ENCODE measurements at regions not wholly inside any gene's neighbourhood (a gene's known extent, or its start where the extent isn't known, plus 50 kb on each side); places are given as distances from the start of the nearest gene placed in this dataset.

GRCh38 chr1:57520743-57521515 is 97.1 kb upstream of the DAB1 start:
- H3K9me3 ChIP-seq, result no peaks in the 10 kb centered on the region
- no peak overlapping the region for H3K27ac ChIP-seq
- no peak for DNase-seq
- no peaks in the 10 kb centered on the region for H3K4me1 ChIP-seq
- H3K36me3 ChIP-seq, result no peaks in the 10 kb centered on the region
- no peaks in the 10 kb centered on the region for H3K27me3 ChIP-seq
- no peak for TF ChIP-seq CTCF (IDR thresholded peaks at IDR 0.05)
- H3K4me3 ChIP-seq, result no peak overlapping the region
- intact Hi-C loops (cut with DNase I; ENCODE audit: low total_unique reads), result no loop called here

DNA sequence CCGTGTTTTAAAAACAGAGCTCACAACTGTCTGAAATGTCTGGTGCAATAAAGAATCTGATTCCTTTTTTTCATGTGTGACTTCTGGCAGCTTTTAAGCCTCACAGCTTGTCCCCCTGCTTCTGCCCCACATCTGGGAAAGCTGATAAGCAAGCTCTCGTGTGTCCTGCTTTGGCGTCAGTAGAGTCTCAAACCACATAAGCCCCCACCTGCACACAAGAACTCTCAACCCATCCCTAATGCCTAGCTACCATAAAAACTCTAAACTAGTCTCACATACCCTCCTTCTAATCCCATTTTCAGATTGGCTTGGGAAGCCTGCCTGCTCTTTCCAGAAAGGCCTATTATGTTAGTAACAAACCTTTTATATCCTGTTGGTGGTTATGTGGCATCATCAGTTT is 94.6 kb upstream of the DAB1 start:
- no peaks in the 10 kb centered on the region for H3K36me3 ChIP-seq
- no peaks in the 10 kb centered on the region for H3K27me3 ChIP-seq
- no peak for TF ChIP-seq CTCF (IDR thresholded peaks at IDR 0.05)
- H3K4me1 ChIP-seq, result no peaks in the 10 kb centered on the region
- no peak overlapping the region for H3K4me3 ChIP-seq
- no peak overlapping the region for H3K27ac ChIP-seq
- DNase-seq, result no peak
- intact Hi-C loops (cut with DNase I; ENCODE audit: low total_unique reads), result no loop called here
- no peaks in the 10 kb centered on the region for H3K9me3 ChIP-seq

DNA sequence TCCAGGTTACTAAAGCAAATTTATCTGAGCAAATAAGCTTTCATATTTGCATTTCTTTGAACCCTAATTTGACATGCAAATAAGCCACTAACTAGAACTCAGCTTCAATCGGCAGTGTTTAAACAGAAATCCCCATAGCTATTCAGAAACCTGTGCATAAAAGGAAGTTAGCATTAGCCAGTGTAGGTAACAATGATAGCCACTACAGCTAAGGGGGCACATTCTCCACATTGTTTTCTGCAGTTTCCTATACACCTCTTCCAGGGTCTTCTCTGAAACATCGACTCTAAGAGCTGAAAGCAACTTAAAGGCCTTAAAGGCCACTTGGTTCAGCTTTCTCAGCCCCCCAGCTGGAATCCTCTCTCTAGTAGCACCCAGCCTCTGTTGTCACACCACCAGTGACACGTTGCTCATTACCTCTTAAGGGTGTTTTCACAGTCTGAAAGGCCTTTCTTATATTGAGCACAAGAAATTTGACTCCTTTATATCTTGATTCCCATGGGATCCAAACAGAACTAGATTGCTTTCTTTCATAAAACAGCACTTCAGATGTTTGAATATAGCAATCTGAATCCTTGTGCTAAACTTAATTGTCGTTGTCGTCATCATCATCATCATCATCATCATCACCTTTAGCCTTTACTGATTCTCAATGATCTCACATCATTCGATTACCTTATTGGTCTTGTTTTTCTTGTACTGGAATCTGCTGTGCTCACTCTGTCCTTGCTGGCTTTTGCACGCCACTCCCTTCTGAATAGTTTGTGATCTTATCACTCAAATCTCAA is 93.9 kb upstream of the DAB1 start:
- Histone ChIP-seq H3K4me3 (no peak overlapping the region), H3K36me3 (no peaks in the 10 kb centered on the region), H3K9me3 (no peaks in the 10 kb centered on the region), H3K27me3 (peaks cover 0 to under 1% of the 10 kb centered on the region in 2 donors), H3K27ac (no peak overlapping the region), H3K4me1 (no peaks in the 10 kb centered on the region)
- intact Hi-C loops (cut with DNase I; ENCODE audit: low total_unique reads), result no loop called here
- TF ChIP-seq CTCF (IDR thresholded peaks at IDR 0.05), result no peak
- no peak for DNase-seq

DNA sequence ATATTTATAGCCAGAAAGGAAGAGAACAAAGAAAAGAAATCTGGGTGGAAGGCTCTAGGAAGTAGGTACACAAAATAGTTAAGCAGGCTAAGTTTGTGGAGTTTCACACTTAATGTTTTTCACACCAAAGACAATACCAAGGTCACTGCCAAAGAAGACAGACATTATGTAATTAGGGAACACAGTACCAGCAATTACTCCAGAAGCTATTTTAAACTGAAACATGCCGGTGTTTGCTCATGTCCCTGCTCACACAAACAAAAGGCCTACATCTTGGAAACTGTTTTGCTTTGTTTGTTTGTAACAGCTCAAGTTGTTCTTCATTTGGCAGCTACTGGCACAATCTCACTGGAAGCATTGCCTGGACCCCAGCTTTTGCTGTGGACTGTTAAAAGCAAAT is 88.5 kb upstream of the DAB1 start:
- no peak for TF ChIP-seq CTCF (IDR thresholded peaks at IDR 0.05)
- H3K36me3 ChIP-seq, result no peaks in the 10 kb centered on the region
- H3K27ac ChIP-seq, result no peak overlapping the region
- H3K4me3 ChIP-seq, result no peak overlapping the region
- no peaks in the 10 kb centered on the region for H3K9me3 ChIP-seq
- DNase-seq, result no peak
- peaks cover 0 to 2% of the 10 kb centered on the region in 2 donors for H3K27me3 ChIP-seq
- intact Hi-C loops (cut with DNase I; ENCODE audit: low total_unique reads), result no loop called here
- H3K4me1 ChIP-seq, result no peaks in the 10 kb centered on the region

DNA sequence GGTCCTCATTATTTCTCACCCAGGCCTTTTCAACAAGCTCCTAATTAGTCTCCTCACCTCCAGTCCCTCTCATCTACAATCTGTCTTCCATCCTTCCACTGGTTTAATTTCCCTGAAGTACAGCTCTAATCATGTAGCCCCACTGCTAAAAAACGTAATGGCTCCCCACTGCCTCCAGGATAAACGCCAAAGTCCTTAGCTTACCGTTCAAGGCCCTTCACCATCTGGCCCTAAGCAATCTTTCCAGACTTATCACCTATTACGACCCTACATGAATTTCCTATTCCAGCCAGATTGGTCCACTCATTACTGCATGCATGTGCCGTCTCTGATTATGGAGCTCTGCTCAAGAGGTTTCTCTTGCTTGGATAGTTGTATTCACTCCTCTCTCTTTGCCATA is 83.1 kb upstream of the DAB1 start:
- no peak for TF ChIP-seq CTCF (IDR thresholded peaks at IDR 0.05)
- Histone ChIP-seq H3K4me1 (no peaks in the 10 kb centered on the region), H3K9me3 (no peaks in the 10 kb centered on the region), H3K36me3 (no peaks in the 10 kb centered on the region), H3K27me3 (no peaks in the 10 kb centered on the region), H3K4me3 (no peak overlapping the region), H3K27ac (no peak overlapping the region)
- intact Hi-C loops (cut with DNase I; ENCODE audit: low total_unique reads), result no loop called here
- no peak for DNase-seq
